IMR-90 (cell line): ENCODE measurements at regions not wholly inside any gene's neighbourhood (a gene's known extent, or its start where the extent isn't known, plus 50 kb on each side); places are given as distances from the start of the nearest gene placed in this dataset.
"Not testable (repeated sequence)": the region's sequence is repeated elsewhere in the genome, so short reads cannot be mapped to it uniquely, and the experiment has no call there.

ENCODE experiments used
- ATAC-seq: fragments of 200-7000 bp; cut with Tn5 transposase; 2 replicates; pipeline ENCODE4 v1.9.1; 2020; ENCODE audit warnings: low read depth, mild to moderate bottlenecking, moderate library complexity
- BruUV-seq: library from RNA; stranded (reverse); fragments of 400-500 nt; replicated peaks from 2 replicates; lab custom pipeline; 2021; lab: Mats Ljungman, UMichigan
- CTCF ChIA-PET: fragments of 300-600 bp; formaldehyde crosslinking; extraction: SDS; loops from one replicate; lab custom pipeline; 2021; ENCODE audit warnings: antibody characterized with exemption; lab: Yijun Ruan, JAX
- POLR2A ChIA-PET: fragments of 300-600 bp; sonication (Branson Sonifier 250); formaldehyde crosslinking; loops from one replicate; lab custom pipeline; 2022; ENCODE audit warnings: antibody characterized with exemption; ENCODE audit not compliant: unreplicated experiment; lab: Charles Lee
- DNase-seq: peaks from one replicate; pipeline ENCODE4 v3.0.0; 2013
- H2AFZ ChIP-seq: replicated peaks from 2 replicates; pipeline ENCODE3; 2013; ENCODE audit warnings: low read length, mild to moderate bottlenecking; ENCODE audit not compliant: poor library complexity
- H2AK5ac ChIP-seq: 2 replicates; pipeline ENCODE4 v1.6.1; 2013; ENCODE audit warnings: low read depth, low read length, inconsistent platforms
- H2AK9ac ChIP-seq: replicated peaks from 2 replicates; pipeline ENCODE3; 2013; ENCODE audit warnings: mild to moderate bottlenecking, low read depth, low read length, moderate library complexity; ENCODE audit not compliant: poor library complexity
- H2BK120ac ChIP-seq: 2 replicates; pipeline ENCODE4 v1.6.1; 2013; ENCODE audit warnings: low read depth, low read length, inconsistent platforms
- H2BK15ac ChIP-seq: 3 replicates; pipeline ENCODE4 v1.6.1; 2013; ENCODE audit warnings: low read depth, low read length, inconsistent platforms
- H2BK20ac ChIP-seq: 2 replicates; pipeline ENCODE4 v1.6.1; 2013; ENCODE audit warnings: low read depth, mild to moderate bottlenecking, inconsistent platforms, low read length, moderate library complexity
- H2BK5ac ChIP-seq: 2 replicates; pipeline ENCODE4 v1.6.1; 2013; ENCODE audit warnings: mild to moderate bottlenecking, low read depth, low read length, inconsistent platforms; ENCODE audit not compliant: poor library complexity, severe bottlenecking
- H3K14ac ChIP-seq: replicated peaks from 2 replicates; pipeline ENCODE4 v1.6.1; 2013; ENCODE audit warnings: low read depth, low read length, inconsistent platforms
- H3K18ac ChIP-seq: 2 replicates; pipeline ENCODE4 v1.6.1; 2013; ENCODE audit warnings: low read depth, low read length, control low read depth
- H3K23ac ChIP-seq: 2 replicates; pipeline ENCODE4 v1.6.1; 2013; ENCODE audit warnings: low read depth, low read length, inconsistent platforms
- H3K27ac ChIP-seq: 2 replicates; pipeline ENCODE4 v1.5.1; 2013; ENCODE audit warnings: mild to moderate bottlenecking, control low read depth, low read length; ENCODE audit not compliant: insufficient read depth
- H3K27me3 ChIP-seq: 2 replicates; pipeline ENCODE4 v1.6.1; 2013; ENCODE audit warnings: low read length; ENCODE audit not compliant: control insufficient read depth, insufficient read depth
- H3K36me3 ChIP-seq: 2 replicates; pipeline ENCODE4 v1.6.1; 2013; ENCODE audit warnings: low read length, mixed read lengths; ENCODE audit not compliant: control insufficient read depth, insufficient read depth
- H3K4ac ChIP-seq: 2 replicates; pipeline ENCODE4 v1.6.1; 2013; ENCODE audit warnings: low read depth, low read length, inconsistent platforms
- H3K4me1 ChIP-seq: 2 replicates; pipeline ENCODE4 v1.6.1; 2013; ENCODE audit warnings: low read length, mixed read lengths; ENCODE audit not compliant: control insufficient read depth, insufficient read depth
- H3K4me2 ChIP-seq: 2 replicates; pipeline ENCODE4 v1.6.1; 2013; ENCODE audit warnings: low read depth, mild to moderate bottlenecking, control low read depth, low read length, moderate library complexity
- H3K4me3 ChIP-seq: 2 replicates; pipeline ENCODE4 v1.5.1; 2013; ENCODE audit warnings: low read depth, mild to moderate bottlenecking, control low read depth, low read length, moderate library complexity; ENCODE audit not compliant: insufficient read depth
- H3K56ac ChIP-seq: 2 replicates; pipeline ENCODE4 v1.6.1; 2013; ENCODE audit warnings: low read length, inconsistent platforms; ENCODE audit not compliant: insufficient read depth; ENCODE audit errors: extremely low read depth
- H3K79me1 ChIP-seq, 2 experiments: 2 replicates each; pipeline ENCODE4 v1.6.1; 2013; ENCODE audit warnings: low read length in 2 of 2, inconsistent platforms in 1 of 2, low read depth in 1 of 2
- H3K9ac ChIP-seq: 2 replicates; pipeline ENCODE4 v1.6.1; 2013; ENCODE audit warnings: low read depth, low read length, control low read depth
- H3K9me1 ChIP-seq: 2 replicates; pipeline ENCODE4 v1.6.1; 2013; ENCODE audit warnings: low read length, inconsistent platforms; ENCODE audit not compliant: insufficient read depth
- H3K9me3 ChIP-seq: 2 replicates; pipeline ENCODE4 v1.6.1; 2013; ENCODE audit warnings: low read length; ENCODE audit not compliant: control insufficient read depth, insufficient read depth
- H4K20me1 ChIP-seq: 2 replicates; pipeline ENCODE4 v1.6.1; 2013; ENCODE audit warnings: low read length, inconsistent platforms; ENCODE audit not compliant: insufficient read depth
- H4K5ac ChIP-seq: 2 replicates; pipeline ENCODE4 v1.6.1; 2013; ENCODE audit warnings: mild to moderate bottlenecking, low read depth, low read length, control low read depth
- H4K8ac ChIP-seq, 2 experiments: 2 replicates each; pipeline ENCODE4 v1.6.1; 2013; ENCODE audit warnings: low read depth in 2 of 2, low read length in 2 of 2, control low read depth in 1 of 2, inconsistent platforms in 1 of 2
- H4K91ac ChIP-seq: 2 replicates; pipeline ENCODE4 v1.6.1; 2013; ENCODE audit warnings: low read depth, low read length, inconsistent platforms; ENCODE audit not compliant: insufficient read depth
- WGBS, 2 experiments: methylation state at CpG; one replicate each; pipeline versions ENCODE4 v1.1.5 to v1.1.7; 2013; ENCODE audit warnings: missing lambda C conversion rate in 2 of 2; ENCODE audit not compliant: insufficient read length in 1 of 2; ENCODE audit errors: extremely low coverage in 2 of 2; 5-methylcytosine and 5-hydroxymethylcytosine counted together
- dilution Hi-C: fragments of 300-500 bp; cut with HindIII; formaldehyde crosslinking; loops from one replicate; pipeline ENCODE4 v1.14.3; 2018; ENCODE audit warnings: low sequenced_read_pairs; ENCODE audit not compliant: unreplicated experiment
- in situ Hi-C: fragments of 300-500 bp; cut with MboI; formaldehyde crosslinking; loops from 3 replicates; pipeline ENCODE4 v1.14.3; 2019; ENCODE audit warnings: low sequenced_read_pairs, inconsistent platforms, mixed read lengths
- intact Hi-C: fragments of 100-400 bp; cut with micrococcal nuclease; formaldehyde crosslinking; loops from 2 replicates; pipeline ENCODE4 v1.10.0; 2022

- CTCF ChIA-PET, H4K5ac ChIP-seq: not testable (repeated sequence)
Observed at GRCh38 chr10:29236910-29237309, 52.0 kb upstream of the LYZL1 start.

More at GRCh38 chr10:29236910-29237309, 52.0 kb upstream of the LYZL1 start:
- H4K8ac ChIP-seq, H2BK120ac ChIP-seq, H3K9me1 ChIP-seq, H3K9ac ChIP-seq, H2AK9ac ChIP-seq, H2AK5ac ChIP-seq, H2BK5ac ChIP-seq, POLR2A ChIA-PET, H3K56ac ChIP-seq, H3K79me1 ChIP-seq, H4K20me1 ChIP-seq, H3K36me3 ChIP-seq, H2BK15ac ChIP-seq, in situ Hi-C loops, H2AFZ ChIP-seq, ATAC-seq, H4K91ac ChIP-seq, intact Hi-C loops, H3K4me1 ChIP-seq, H3K18ac ChIP-seq, H3K4me3 ChIP-seq, H3K14ac ChIP-seq, DNase-seq, BruUV-seq, dilution Hi-C loops, H3K23ac ChIP-seq, H3K27ac ChIP-seq, H3K9me3 ChIP-seq, H2BK20ac ChIP-seq, H3K4ac ChIP-seq, H3K4me2 ChIP-seq: not testable (repeated sequence)
- peaks cover 35% of the 10 kb centered on the region for H3K27me3 ChIP-seq
- WGBS, 2 experiments: 80% methylated on average over 1 of the region's 13 CpGs; no CpG with 5 or more reads in 1 of the 2 experiments
